B cell (primary cell): ENCODE measurements at regions not wholly inside any gene's neighbourhood (a gene's known extent, or its start where the extent isn't known, plus 50 kb on each side); places are given as distances from the start of the nearest gene placed in this dataset.

ENCODE experiments used
- ATAC-seq: fragments of 200-7000 bp; cut with Tn5 transposase; one replicate; pipeline ENCODE4 v1.10.0; 2021; ENCODE audit warnings: low read depth, mild to moderate bottlenecking, moderate number of reproducible peaks, moderate library complexity
- CTCF ChIA-PET: fragments of 350-600 bp; sonication (Branson Sonifier 250); formaldehyde crosslinking; loops from one replicate; lab custom pipeline; 2021; ENCODE audit warnings: antibody characterized with exemption, inconsistent platforms; lab: Charles Lee
- POLR2A ChIA-PET: fragments of 350-600 bp; sonication (Branson Sonifier 250); formaldehyde crosslinking; loops from one replicate; lab custom pipeline; 2021; ENCODE audit warnings: antibody characterized with exemption; lab: Charles Lee
- DNase-seq: peaks from one replicate; pipeline ENCODE4 v3.0.0; 2013
- H2AFZ ChIP-seq: 2 replicates; pipeline ENCODE4 v1.6.1; 2012; ENCODE audit warnings: mild to moderate bottlenecking, low read depth, low read length; ENCODE audit not compliant: insufficient read depth, poor library complexity, severe bottlenecking
- H3K27ac ChIP-seq, 2 donors: 1 replicate in 1 of 2; 2 replicates in 1 of 2; pipeline ENCODE4 v1.5.1; 2012 to 2013; ENCODE audit warnings: low read length in 2 of 2, mild to moderate bottlenecking in 2 of 2, moderate library complexity in 1 of 2
- H3K27me3 ChIP-seq, 4 experiments: fragments of 200-600 bp in 1 of 4; sonication (generic) in 1 of 4; replicated peaks in 1 of 4; 1 replicate in 2 of 4; 2 replicates in 2 of 4; pipeline versions ENCODE4 v1.6.1 to v1.7.0; 2013 to 2016; ENCODE audit warnings: low read length in 3 of 4, mild to moderate bottlenecking in 2 of 4, mixed read lengths in 1 of 4, moderate library complexity in 1 of 4; ENCODE audit not compliant: insufficient read depth in 4 of 4, control insufficient read depth in 3 of 4; ENCODE audit errors: control extremely low read depth in 1 of 4
- H3K36me3 ChIP-seq, 2 experiments: replicated peaks in 1 of 2; 1 replicate in 1 of 2; 2 replicates in 1 of 2; pipeline versions ENCODE4 v1.6.1 to v1.7.1; 2013; ENCODE audit warnings: low read length in 1 of 2; ENCODE audit not compliant: insufficient read depth in 2 of 2, control insufficient read depth in 1 of 2; ENCODE audit errors: control extremely low read depth in 1 of 2, extremely low read depth in 1 of 2
- H3K4me1 ChIP-seq, 2 donors: fragments of 200-600 bp in 1 of 2; sonication (generic) in 1 of 2; 1 replicate in 1 of 2; 2 replicates in 1 of 2; pipeline versions ENCODE4 v1.5.1 to v1.6.1; 2013 to 2017; ENCODE audit warnings: low read length in 2 of 2; ENCODE audit not compliant: control insufficient read depth in 2 of 2, insufficient read depth in 2 of 2
- H3K4me2 ChIP-seq: replicated peaks from 2 replicates; pipeline ENCODE3; 2012; ENCODE audit warnings: mild to moderate bottlenecking, low read depth, low read length; ENCODE audit not compliant: poor library complexity, severe bottlenecking
- H3K4me3 ChIP-seq, 5 experiments: fragments of 200-600 bp in 1 of 5; sonication (generic) in 1 of 5; 1 replicate in 3 of 5; 2 replicates in 2 of 5; pipeline versions ENCODE4 v1.5.1 to v1.7.0; 2011 to 2016; ENCODE audit warnings: low read length in 4 of 5, mild to moderate bottlenecking in 4 of 5, low read depth in 2 of 5, control low read depth in 1 of 5, moderate library complexity in 1 of 5; ENCODE audit not compliant: insufficient read depth in 1 of 5; ENCODE audit errors: control extremely low read depth in 1 of 5, extremely low read depth in 1 of 5
- H3K79me2 ChIP-seq: fragments of 200-600 bp; sonication (generic); one replicate; pipeline ENCODE4 v1.6.0; 2016; ENCODE audit warnings: low read length; ENCODE audit not compliant: control insufficient read depth, insufficient read depth
- H3K9ac ChIP-seq: fragments of 200-600 bp; sonication (generic); 2 replicates; pipeline ENCODE4 v1.6.1; 2017; ENCODE audit warnings: mild to moderate bottlenecking, low read length, moderate library complexity
- H3K9me3 ChIP-seq, 3 donors: one replicate each; pipeline versions ENCODE4 v1.6.1 to v1.7.1; 2013; ENCODE audit warnings: low read length in 2 of 3; ENCODE audit not compliant: control insufficient read depth in 2 of 3, insufficient read depth in 1 of 3; ENCODE audit errors: control extremely low read depth in 1 of 3
- H4K20me1 ChIP-seq: 2 replicates; pipeline ENCODE4 v1.6.0; 2012; ENCODE audit warnings: mild to moderate bottlenecking, low read length; ENCODE audit not compliant: insufficient read depth, control insufficient read depth, poor library complexity, severe bottlenecking
- H3K27ac Mint-ChIP-seq: one replicate; pipeline ENCODE4 v1.8.0; 2021; ENCODE audit warnings: mixed read lengths
- H3K27me3 Mint-ChIP-seq: one replicate; pipeline ENCODE4 v1.8.0; 2021; ENCODE audit warnings: mixed read lengths
- H3K4me1 Mint-ChIP-seq: one replicate; pipeline ENCODE4 v1.8.0; 2021; ENCODE audit warnings: mixed read lengths
- H3K4me3 Mint-ChIP-seq: one replicate; pipeline ENCODE4 v1.8.0; 2021; ENCODE audit warnings: mixed read lengths
- H3K9me3 Mint-ChIP-seq: one replicate; pipeline ENCODE4 v1.8.0; 2022; ENCODE audit warnings: mixed read lengths; ENCODE audit not compliant: insufficient read depth
- CTCF ChIP-seq: fragments of 200-600 bp; IDR thresholded peaks from one replicate; pipeline ENCODE4 v1.8.0; 2022; ENCODE audit warnings: antibody characterized with exemption, mild to moderate bottlenecking
- EZH2 ChIP-seq: IDR thresholded peaks from 2 replicates; pipeline ENCODE4 v1.6.1; 2012; ENCODE audit warnings: borderline replicate concordance, low read depth, mild to moderate bottlenecking, moderate library complexity, low read length; ENCODE audit not compliant: insufficient read depth, poor library complexity, severe bottlenecking
- WGBS: methylation state at CpG from one replicate; pipeline ENCODE4 v1.1.5; 2013; ENCODE audit warnings: missing lambda C conversion rate; ENCODE audit not compliant: insufficient coverage; 5-methylcytosine and 5-hydroxymethylcytosine counted together
- intact Hi-C: fragments of 100-400 bp; cut with micrococcal nuclease; formaldehyde crosslinking; loops from one replicate; pipeline ENCODE4 v1.10.0; 2022

- ChIA-PET CTCF (no interaction called here), POLR2A (no interaction called here)
- no peak for DNase-seq
These were observed 332.1 kb downstream of the PTPRC start for GRCh38 chr1:198970916-198971315.

GRCh38 chr1:198977909-198978308, 339.1 kb downstream of the PTPRC start:
- Histone ChIP-seq H3K4me1 (no peaks in the 10 kb centered on the region), H3K9me3 (no peaks in the 10 kb centered on the region), H3K9ac (no peak overlapping the region), H3K36me3 (no peaks in the 10 kb centered on the region), H3K27me3 (no peaks in the 10 kb centered on the region), H3K79me2 (no peaks in the 10 kb centered on the region), H3K27ac (no peak overlapping the region), H3K4me2 (no peak overlapping the region), H2AFZ (no peak overlapping the region), H4K20me1 (no peaks in the 10 kb centered on the region), H3K4me3 (no peak overlapping the region)
- Mint-ChIP-seq H3K27me3 (no peaks in the 10 kb centered on the region), H3K27ac (no peak overlapping the region), H3K4me1 (no peaks in the 10 kb centered on the region), H3K9me3 (no peaks in the 10 kb centered on the region), H3K4me3 (no peak overlapping the region)
- TF ChIP-seq CTCF (no peak), EZH2 (no peak)
- ATAC-seq (no peak), DNase-seq (no peak)
- CTCF ChIA-PET, result interaction anchor here (0.6 kb wide), 1 partner anchor 13 kb away, joined by 4 read pairs; no protein-coding TSS in a partner anchor
- intact Hi-C loops, result no loop called here
- POLR2A ChIA-PET, result no interaction called here
- no CpG with 5 or more reads among the region's 1 CpG for WGBS

More at GRCh38 chr1:198970916-198971315, 332.1 kb downstream of the PTPRC start:
- H3K4me2 ChIP-seq, result no peak overlapping the region
- H3K9me3 ChIP-seq, result no peaks in the 10 kb centered on the region
- no peaks in the 10 kb centered on the region for H3K79me2 ChIP-seq
- H3K27me3 Mint-ChIP-seq, result no peaks in the 10 kb centered on the region
- H3K9me3 Mint-ChIP-seq, result no peaks in the 10 kb centered on the region
- TF ChIP-seq EZH2, result no peak
- TF ChIP-seq CTCF, result no peak
- H3K9ac ChIP-seq, result no peak overlapping the region
- no peak overlapping the region for H2AFZ ChIP-seq
- H3K4me3 ChIP-seq, result no peak overlapping the region
- no peak for ATAC-seq
- intact Hi-C loops, result no loop called here
- H3K27ac ChIP-seq, result no peak overlapping the region
- H3K27me3 ChIP-seq, result no peaks in the 10 kb centered on the region
- H4K20me1 ChIP-seq, result no peaks in the 10 kb centered on the region
- peaks cover 5% of the 10 kb centered on the region for H3K4me1 Mint-ChIP-seq
- H3K27ac Mint-ChIP-seq, result no peak overlapping the region
- H3K4me3 Mint-ChIP-seq, result no peak overlapping the region
- H3K36me3 ChIP-seq, result no peaks in the 10 kb centered on the region
- H3K4me1 ChIP-seq, result peaks cover 0 to 8% of the 10 kb centered on the region in 2 donors
